Upper lobe of left lung (tissue), 4 donors: ENCODE measurements at regions not wholly inside any gene's neighbourhood (a gene's known extent, or its start where the extent isn't known, plus 50 kb on each side); places are given as distances from the start of the nearest gene placed in this dataset.
"Not testable (repeated sequence)": the region's sequence is repeated elsewhere in the genome, so short reads cannot be mapped to it uniquely, and the experiment has no call there.

Source experiments
- CTCF ChIP-seq, 6 experiments: fragments of 450-650 bp in 4 of 6; fragments of 200-600 bp in 2 of 6; sonication (generic) in 2 of 6; IDR thresholded peaks; one replicate each; pipeline ENCODE4 v1.5.1; 2016 to 2019; ENCODE audit warnings: antibody characterized with exemption in 6 of 6
- EP300 ChIP-seq, 4 donors: sonication (generic); formaldehyde crosslinking; IDR thresholded peaks; one replicate each; pipeline ENCODE4 v1.5.1; 2017; ENCODE audit warnings: antibody characterized with exemption in 4 of 4, control low read depth in 2 of 4
- POLR2A ChIP-seq, 4 donors: fragments of 450-650 bp; IDR thresholded peaks; one replicate each; pipeline ENCODE4 v1.5.1; 2016 to 2017; ENCODE audit warnings: antibody characterized with exemption in 4 of 4, mild to moderate bottlenecking in 2 of 4

GRCh38 chr12:131247875-131248274, 294.2 kb downstream of the ADGRD1 start:
- TF ChIP-seq CTCF, POLR2A, EP300 (IDR thresholded peaks at IDR 0.05): not testable (repeated sequence)
